HEK293 (cell line): ENCODE measurements at regions not wholly inside any gene's neighbourhood (a gene's known extent, or its start where the extent isn't known, plus 50 kb on each side); places are given as distances from the start of the nearest gene placed in this dataset.

Experiments used
- CTCF ChIA-PET: fragments of 350-600 bp; formaldehyde crosslinking; extraction: SDS; loops from one replicate; lab custom pipeline; 2021; ENCODE audit warnings: antibody characterized with exemption; lab: Yijun Ruan, JAX
- POLR2A ChIA-PET: fragments of 300-600 bp; formaldehyde crosslinking; extraction: SDS; loops from one replicate; lab custom pipeline; 2020; ENCODE audit warnings: antibody characterized with exemption, inconsistent platforms; lab: Yijun Ruan, JAX
- H3K27ac ChIP-seq: fragments of 200-500 bp; sonication (Bioruptor generic); 2 replicates; pipeline ENCODE4 v1.5.1; 2014; ENCODE audit warnings: low read depth, low read length, control low read depth, inconsistent platforms; ENCODE audit errors: extremely low read depth
- H3K36me3 ChIP-seq, 2 experiments: fragments of 200-500 bp in 1 of 2; sonication (Bioruptor generic) in 1 of 2; 1 replicate in 1 of 2; 2 replicates in 1 of 2; pipeline ENCODE4 v1.5.1; 2014 to 2017; ENCODE audit warnings: inconsistent platforms in 2 of 2, low read length in 2 of 2; ENCODE audit not compliant: control insufficient read depth in 2 of 2, insufficient read depth in 1 of 2
- H3K4me1 ChIP-seq: fragments of 200-500 bp; sonication (Bioruptor generic); 2 replicates; pipeline ENCODE4 v1.5.1; 2014; ENCODE audit warnings: mild to moderate bottlenecking, low read length, inconsistent platforms; ENCODE audit not compliant: control insufficient read depth, insufficient read depth
- H3K4me3 ChIP-seq: 2 replicates; pipeline ENCODE4 v1.5.1; 2011; ENCODE audit warnings: low read depth, mild to moderate bottlenecking, control low read depth, low read length, moderate library complexity
- H3K9me3 ChIP-seq: fragments of 200-500 bp; sonication (Bioruptor generic); 2 replicates; pipeline ENCODE4 v1.5.1; 2014; ENCODE audit warnings: low read depth, low read length, inconsistent platforms; ENCODE audit not compliant: control insufficient read depth, insufficient read depth
- BCL6B ChIP-seq: fragments of 450-650 bp; formaldehyde crosslinking; IDR thresholded peaks from 2 replicates; pipeline ENCODE4 v1.5.1; 2017; ENCODE audit warnings: missing biosample characterization, missing genetic modification characterization
- ELK4 ChIP-seq: IDR thresholded peaks from 2 replicates; pipeline ENCODE4 v1.6.1; 2011; ENCODE audit warnings: mild to moderate bottlenecking, low read depth, low read length, borderline replicate concordance
- HOXC10 ChIP-seq: sonication (generic); formaldehyde crosslinking; IDR thresholded peaks from 2 replicates; pipeline ENCODE4 v1.8.1; 2023; ENCODE audit warnings: mild to moderate bottlenecking, missing genetic modification reagents
- KLF10 ChIP-seq: fragments of 450-650 bp; IDR thresholded peaks from 2 replicates; pipeline ENCODE4 v1.5.1; 2018; ENCODE audit warnings: missing biosample characterization, mild to moderate bottlenecking, missing genetic modification characterization
- KLF7 ChIP-seq: fragments of 450-650 bp; formaldehyde crosslinking; IDR thresholded peaks from 2 replicates; pipeline ENCODE4 v1.5.1; 2016; ENCODE audit warnings: missing biosample characterization, missing genetic modification characterization, borderline replicate concordance
- KLF9 ChIP-seq: fragments of 450-650 bp; formaldehyde crosslinking; IDR thresholded peaks from 2 replicates; pipeline ENCODE4 v1.5.1; 2016; ENCODE audit warnings: missing biosample characterization, missing genetic modification characterization, low read depth
- REST ChIP-seq: fragments of 450-650 bp; formaldehyde crosslinking; IDR thresholded peaks from 2 replicates; pipeline ENCODE4 v1.5.1; 2016; ENCODE audit warnings: missing biosample characterization, missing genetic modification characterization
- SETDB1 ChIP-seq: IDR thresholded peaks from one replicate; pipeline ENCODE4 v1.6.1; 2017; ENCODE audit warnings: mild to moderate bottlenecking, low read length, moderate library complexity, mixed read lengths; ENCODE audit not compliant: insufficient read length
- ZBTB17 ChIP-seq: fragments of 450-650 bp; formaldehyde crosslinking; IDR thresholded peaks from 2 replicates; pipeline ENCODE4 v1.5.1; 2016; ENCODE audit warnings: missing biosample characterization, missing genetic modification characterization
- ZBTB48 ChIP-seq: fragments of 450-650 bp; formaldehyde crosslinking; IDR thresholded peaks from 2 replicates; pipeline ENCODE4 v1.5.1; 2016; ENCODE audit warnings: missing biosample characterization, missing genetic modification characterization
- ZBTB6 ChIP-seq: fragments of 450-650 bp; formaldehyde crosslinking; IDR thresholded peaks from 2 replicates; pipeline ENCODE4 v1.5.1; 2017; ENCODE audit warnings: missing biosample characterization, missing genetic modification characterization
- ZFP37 ChIP-seq: fragments of 450-650 bp; formaldehyde crosslinking; IDR thresholded peaks from 2 replicates; pipeline ENCODE4 v1.5.1; 2016; ENCODE audit warnings: missing biosample characterization, missing genetic modification characterization
- ZNF133 ChIP-seq: fragments of 450-650 bp; formaldehyde crosslinking; IDR thresholded peaks from 2 replicates; pipeline ENCODE4 v1.5.1; 2016; ENCODE audit warnings: missing biosample characterization, missing genetic modification characterization
- ZNF184 ChIP-seq: fragments of 450-650 bp; IDR thresholded peaks from 2 replicates; pipeline ENCODE4 v1.5.1; 2018; ENCODE audit warnings: missing biosample characterization, mild to moderate bottlenecking, missing genetic modification characterization
- ZNF211 ChIP-seq: fragments of 450-650 bp; formaldehyde crosslinking; IDR thresholded peaks from 2 replicates; pipeline ENCODE4 v1.5.1; 2016; ENCODE audit warnings: low read depth, missing biosample characterization, missing genetic modification characterization
- ZNF239 ChIP-seq: fragments of 450-650 bp; formaldehyde crosslinking; IDR thresholded peaks from 2 replicates; pipeline ENCODE4 v1.5.1; 2016; ENCODE audit warnings: missing biosample characterization, missing genetic modification characterization
- ZNF248 ChIP-seq: fragments of 450-650 bp; formaldehyde crosslinking; IDR thresholded peaks from 2 replicates; pipeline ENCODE4 v1.5.1; 2017; ENCODE audit warnings: missing biosample characterization, missing genetic modification characterization
- ZNF366 ChIP-seq: fragments of 450-650 bp; formaldehyde crosslinking; conservative IDR thresholded peaks from 2 replicates; pipeline ENCODE4 v1.5.1; 2016; ENCODE audit warnings: missing biosample characterization, missing genetic modification characterization
- ZNF488 ChIP-seq: fragments of 450-650 bp; formaldehyde crosslinking; IDR thresholded peaks from 2 replicates; pipeline ENCODE4 v1.5.1; 2016; ENCODE audit warnings: missing biosample characterization, missing genetic modification characterization
- ZNF529 ChIP-seq: fragments of 450-650 bp; formaldehyde crosslinking; IDR thresholded peaks from 2 replicates; pipeline ENCODE4 v1.5.1; 2017; ENCODE audit warnings: missing genetic modification characterization, missing biosample characterization; ENCODE audit not compliant: insufficient replicate concordance
- ZNF558 ChIP-seq: fragments of 450-650 bp; formaldehyde crosslinking; IDR thresholded peaks from 2 replicates; pipeline ENCODE4 v1.5.1; 2016; ENCODE audit warnings: missing biosample characterization, missing genetic modification characterization
- ZNF571 ChIP-seq: fragments of 450-650 bp; formaldehyde crosslinking; IDR thresholded peaks from 2 replicates; pipeline ENCODE4 v1.5.0; 2017; ENCODE audit warnings: missing biosample characterization, missing genetic modification characterization
- ZNF580 ChIP-seq: fragments of 450-650 bp; formaldehyde crosslinking; IDR thresholded peaks from 2 replicates; pipeline ENCODE4 v1.5.1; 2016; ENCODE audit warnings: missing biosample characterization, missing genetic modification characterization
- ZNF610 ChIP-seq: fragments of 450-650 bp; formaldehyde crosslinking; IDR thresholded peaks from 2 replicates; pipeline ENCODE4 v1.5.1; 2016; ENCODE audit warnings: missing biosample characterization, missing genetic modification characterization, borderline replicate concordance
- ZNF677 ChIP-seq: fragments of 450-650 bp; IDR thresholded peaks from 2 replicates; pipeline ENCODE4 v1.5.0; 2018; ENCODE audit warnings: missing biosample characterization, mild to moderate bottlenecking, missing genetic modification characterization, moderate library complexity
- ZNF701 ChIP-seq: fragments of 450-650 bp; formaldehyde crosslinking; IDR thresholded peaks from 2 replicates; pipeline ENCODE4 v1.5.1; 2016; ENCODE audit warnings: missing biosample characterization, missing genetic modification characterization
- ZNF785 ChIP-seq: fragments of 450-650 bp; formaldehyde crosslinking; IDR thresholded peaks from 2 replicates; pipeline ENCODE4 v1.5.1; 2016; ENCODE audit warnings: missing biosample characterization, missing genetic modification characterization

GRCh38 chr10:15440204-15440711, 69.2 kb upstream of the FAM171A1 start:
- ChIA-PET CTCF (interaction anchor here (0.7 to 3.9 kb wide), 11 partner anchors 10 to 584 kb away, joined by 3 to 21 read pairs (median 4); partner anchors contain the start of gene ITGA8), POLR2A (interaction anchor here (1.3 kb wide), 1 partner anchor 10 kb away, joined by 3 read pairs; no protein-coding TSS in a partner anchor)
- Histone ChIP-seq H3K36me3 (no peaks in the 10 kb centered on the region), H3K27ac (no peak overlapping the region), H3K9me3 (no peaks in the 10 kb centered on the region), H3K4me1 (peaks cover 8% of the 10 kb centered on the region), H3K4me3 (no peak overlapping the region)
- TF ChIP-seq ZBTB6 (tag by site-specific recombination) (no peak), ZNF580 (tag by site-specific recombination) (peak; percentile 88), ZNF239 (no peak)

GRCh38 chr10:15439341-15439842, 68.3 kb upstream of the FAM171A1 start:
- H3K4me3 ChIP-seq = no peak overlapping the region
- H3K27ac ChIP-seq = peak overlapping the region; percentile 50
- no peaks in the 10 kb centered on the region for H3K9me3 ChIP-seq
- CTCF ChIA-PET = interaction anchor here (0.6 to 3.9 kb wide), 20 partner anchors 9 to 1431 kb away, joined by 3 to 21 read pairs (median 3); partner anchors contain the start of gene ITGA8
- H3K4me1 ChIP-seq = peaks cover 6% of the 10 kb centered on the region
- H3K36me3 ChIP-seq = no peaks in the 10 kb centered on the region
- POLR2A ChIA-PET = interaction anchor here (1.3 kb wide), 1 partner anchor 9 kb away, joined by 3 read pairs; no protein-coding TSS in a partner anchor
- TF ChIP-seq ELK4 (no peak), ZFP37 (tag by site-specific recombination) (no peak), KLF9 (no peak), BCL6B (tag by site-specific recombination) (no peak), ZNF248 (tag by site-specific recombination) (no peak), ZNF785 (tag by site-specific recombination) (no peak), ZNF558 (tag by site-specific recombination) (no peak), KLF10 (no peak), HOXC10 (no peak), ZBTB48 (tag by site-specific recombination) (no peak), ZNF366 (tag by site-specific recombination) (0 out of 2 replicates have a peak, but pooled peaks have one; percentile 21), ZNF677 (tag by site-specific recombination) (no peak), ZNF701 (tag by site-specific recombination) (no peak), ZBTB17 (peak; percentile 65), ZNF211 (tag by site-specific recombination) (no peak), ZNF133 (tag by site-specific recombination) (no peak), REST (tag by site-specific recombination) (peak; percentile 27; the same call in 1 of the 2 replicates), ZNF610 (tag by site-specific recombination) (no peak), KLF7 (tag by site-specific recombination) (no peak), ZNF184 (tag by site-specific recombination) (no peak), SETDB1 (no peak), ZNF488 (tag by site-specific recombination) (no peak), ZNF571 (tag by site-specific recombination) (no peak), ZNF529 (tag by site-specific recombination) (no peak)
